Activated T-helper 1 cell treated with anti-CD3 and anti-CD28 coated beads, Interleukin-12 subunit alpha, Interleukin-12 subunit beta, Interleukin-2, Interleukin-4 antibody, amounts not matched to agents 30 ng/mL and 10 ng/mL and 1 ng/mL, durations not matched to agents 14 hours and 24 hours and 36 hours (primary cell): ENCODE measurements at regions not wholly inside any gene's neighbourhood (a gene's known extent, or its start where the extent isn't known, plus 50 kb on each side); places are given as distances from the start of the nearest gene placed in this dataset.
"Not testable (repeated sequence)": the region's sequence is repeated elsewhere in the genome, so short reads cannot be mapped to it uniquely, and the experiment has no call there.

Source experiments
- DNase-seq: peaks from one replicate; pipeline ENCODE4 v3.0.0; 2021; ENCODE audit warnings: low spot score
- H3K27ac Mint-ChIP-seq: one replicate; pipeline ENCODE4 v1.8.0; 2021; ENCODE audit warnings: mild to moderate bottlenecking, mixed read lengths
- H3K27me3 Mint-ChIP-seq: one replicate; pipeline ENCODE4 v1.8.0; 2022; ENCODE audit warnings: mild to moderate bottlenecking, moderate library complexity, mixed read lengths; ENCODE audit not compliant: insufficient read depth
- H3K36me3 Mint-ChIP-seq: one replicate; pipeline ENCODE4 v1.8.0; 2021; ENCODE audit warnings: low read depth, mixed read lengths
- H3K4me1 Mint-ChIP-seq: one replicate; pipeline ENCODE4 v1.8.0; 2021; ENCODE audit warnings: low read depth, mixed read lengths
- H3K4me3 Mint-ChIP-seq: one replicate; pipeline ENCODE4 v1.8.0; 2021; ENCODE audit warnings: mild to moderate bottlenecking, moderate library complexity, mixed read lengths
- H3K9me3 Mint-ChIP-seq: one replicate; pipeline ENCODE4 v1.8.0; 2021; ENCODE audit warnings: mixed read lengths
- intact Hi-C: fragments of 100-400 bp; cut with micrococcal nuclease; formaldehyde crosslinking; loops from one replicate; pipeline ENCODE4 v1.15.1; 2024

DNA sequence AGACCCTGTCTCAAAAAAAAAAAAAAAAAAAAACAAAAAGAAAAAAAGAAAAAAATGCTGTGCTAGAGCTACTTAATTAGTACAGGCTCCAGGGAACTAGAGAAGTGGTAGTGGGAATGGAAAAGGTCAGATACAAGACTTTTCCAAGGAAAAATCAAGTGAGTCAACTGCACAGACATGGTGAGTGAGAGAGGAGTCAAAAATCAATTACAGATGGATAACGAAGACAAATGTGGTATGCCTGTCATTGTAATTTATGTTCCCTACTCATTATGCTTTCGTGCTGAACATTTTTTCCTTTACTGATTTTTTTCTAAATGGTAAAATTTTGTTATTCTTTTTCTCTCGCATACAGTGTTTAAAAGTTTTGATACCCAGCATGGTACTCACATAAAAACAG is 111.5 kb downstream of the MDH1 start:
- Mint-ChIP-seq H3K9me3 (no peaks in the 10 kb centered on the region), H3K4me1 (no peaks in the 10 kb centered on the region), H3K4me3 (no peak overlapping the region), H3K36me3 (no peaks in the 10 kb centered on the region), H3K27ac (no peak overlapping the region), H3K27me3 (peaks cover 4% of the 10 kb centered on the region)
- DNase-seq: no peak
- intact Hi-C loops: no loop called here

DNA sequence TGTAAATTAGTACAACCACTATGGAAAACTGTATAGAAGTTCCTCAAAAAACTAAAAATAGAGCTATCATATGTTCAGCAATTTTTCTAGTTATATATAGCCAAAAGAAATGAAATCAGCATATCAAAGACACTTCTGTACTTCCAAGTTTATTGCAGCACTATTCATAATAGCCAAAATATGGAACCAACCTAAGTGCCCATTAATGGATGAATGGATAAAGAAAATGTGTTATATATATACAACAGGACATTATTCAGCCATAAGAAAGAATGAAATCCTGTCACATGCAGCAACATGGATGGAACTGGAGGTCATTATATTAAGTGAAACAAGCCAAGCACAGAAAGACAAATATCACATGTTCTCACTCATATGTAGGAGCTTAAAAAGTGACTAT is 112.6 kb downstream of the MDH1 start:
- no peak overlapping the region for H3K27ac Mint-ChIP-seq
- DNase-seq: no peak
- H3K36me3 Mint-ChIP-seq: no peaks in the 10 kb centered on the region
- H3K9me3 Mint-ChIP-seq: no peaks in the 10 kb centered on the region
- intact Hi-C loops: no loop called here
- no peak overlapping the region for H3K4me3 Mint-ChIP-seq
- H3K27me3 Mint-ChIP-seq: peaks cover 2% of the 10 kb centered on the region
- H3K4me1 Mint-ChIP-seq: no peaks in the 10 kb centered on the region

DNA sequence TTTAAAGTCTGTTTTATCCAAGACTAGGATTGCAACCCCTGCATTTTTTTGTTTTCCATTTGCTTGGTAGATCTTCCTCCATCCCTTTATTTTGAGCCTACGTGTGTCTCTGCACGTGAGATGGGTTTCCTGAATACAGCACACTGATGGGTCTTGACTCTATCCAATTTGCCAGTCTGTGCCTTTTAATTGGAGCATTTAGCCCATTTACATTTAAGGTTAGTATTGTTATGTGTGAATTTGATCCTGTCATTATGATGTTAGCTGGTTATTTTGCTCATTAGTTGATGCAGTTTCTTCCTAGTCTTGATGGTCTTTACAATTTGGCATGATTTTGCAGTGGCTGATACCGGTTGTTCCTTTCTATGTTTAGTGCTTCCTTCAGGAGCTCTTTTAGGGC is 117.3 kb downstream of the MDH1 start:
- DNase-seq, H3K4me1 Mint-ChIP-seq, H3K27me3 Mint-ChIP-seq, intact Hi-C loops, H3K4me3 Mint-ChIP-seq, H3K9me3 Mint-ChIP-seq, H3K27ac Mint-ChIP-seq, H3K36me3 Mint-ChIP-seq: not testable (repeated sequence)

DNA sequence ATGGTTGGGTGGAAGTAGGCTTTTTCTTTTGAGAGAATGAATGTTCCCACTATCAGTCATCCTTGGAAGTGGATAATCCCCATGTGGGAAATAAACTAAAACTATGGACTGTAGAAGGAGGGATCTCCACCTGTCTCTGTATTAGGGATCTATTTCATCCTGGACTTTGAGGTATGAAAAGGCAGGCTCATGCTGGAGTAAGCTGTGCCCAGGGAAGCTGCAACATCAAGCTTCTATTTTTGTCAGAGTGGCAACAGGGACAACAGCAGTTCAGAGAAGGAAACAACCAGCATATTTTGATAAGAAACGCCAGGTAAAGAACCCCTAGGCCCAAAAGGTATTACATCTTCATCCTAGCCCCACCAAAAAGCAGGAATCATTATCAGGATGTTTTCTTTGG is 122.0 kb downstream of the MDH1 start:
- Mint-ChIP-seq H3K9me3 (peaks cover 4% of the 10 kb centered on the region), H3K4me3 (no peak overlapping the region), H3K27ac (no peak overlapping the region), H3K27me3 (peaks cover 2% of the 10 kb centered on the region), H3K36me3 (no peaks in the 10 kb centered on the region), H3K4me1 (no peaks in the 10 kb centered on the region)
- intact Hi-C loops: no loop called here
- DNase-seq: no peak

DNA sequence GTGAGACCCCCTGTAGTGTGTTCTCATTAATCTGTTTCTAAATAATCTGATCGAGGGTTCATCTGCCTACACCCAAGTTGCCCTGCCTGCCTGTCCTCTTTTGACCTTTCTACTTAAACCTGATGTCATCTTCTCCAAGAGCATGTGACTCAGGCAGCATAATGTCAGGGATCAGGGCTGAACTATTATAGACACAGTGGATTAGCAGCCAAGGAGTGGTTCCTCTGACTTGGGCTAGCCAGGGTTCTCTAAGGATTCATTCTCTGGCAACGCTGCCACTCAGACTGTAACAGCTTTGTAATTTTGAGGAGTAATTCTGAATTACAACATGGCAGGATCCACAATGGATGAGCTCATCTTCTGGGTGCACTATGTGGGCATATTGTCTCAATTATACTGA is 124.0 kb downstream of the MDH1 start:
- DNase-seq: no peak
- no peak overlapping the region for H3K27ac Mint-ChIP-seq
- no peaks in the 10 kb centered on the region for H3K4me1 Mint-ChIP-seq
- intact Hi-C loops: no loop called here
- H3K27me3 Mint-ChIP-seq: peaks cover 9% of the 10 kb centered on the region
- no peaks in the 10 kb centered on the region for H3K9me3 Mint-ChIP-seq
- no peak overlapping the region for H3K4me3 Mint-ChIP-seq
- no peaks in the 10 kb centered on the region for H3K36me3 Mint-ChIP-seq

DNA sequence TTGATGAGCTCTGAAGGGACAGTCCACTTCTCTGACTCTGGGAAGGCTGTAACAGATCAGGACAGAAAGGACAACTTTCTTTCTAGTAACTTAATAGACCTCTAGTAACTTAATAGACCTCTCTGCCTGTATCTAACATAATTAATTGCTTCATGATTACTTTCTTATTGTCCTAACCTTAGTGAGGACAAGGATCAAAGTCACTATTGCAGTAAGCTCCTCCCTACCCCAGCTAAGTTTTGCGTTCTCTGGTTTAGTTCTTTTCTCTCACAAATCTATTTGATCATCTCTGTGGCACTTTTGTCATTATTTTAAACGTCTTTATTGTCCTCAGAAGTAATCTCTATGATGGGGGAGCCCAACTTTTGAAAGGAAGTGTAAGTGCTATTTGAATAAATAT is 125.5 kb upstream of the UGP2 start:
- Mint-ChIP-seq H3K4me3 (no peak overlapping the region), H3K36me3 (no peaks in the 10 kb centered on the region), H3K9me3 (peaks cover 1% of the 10 kb centered on the region), H3K27ac (no peak overlapping the region), H3K27me3 (peaks cover 12% of the 10 kb centered on the region), H3K4me1 (no peaks in the 10 kb centered on the region)
- DNase-seq: no peak
- intact Hi-C loops: no loop called here

DNA sequence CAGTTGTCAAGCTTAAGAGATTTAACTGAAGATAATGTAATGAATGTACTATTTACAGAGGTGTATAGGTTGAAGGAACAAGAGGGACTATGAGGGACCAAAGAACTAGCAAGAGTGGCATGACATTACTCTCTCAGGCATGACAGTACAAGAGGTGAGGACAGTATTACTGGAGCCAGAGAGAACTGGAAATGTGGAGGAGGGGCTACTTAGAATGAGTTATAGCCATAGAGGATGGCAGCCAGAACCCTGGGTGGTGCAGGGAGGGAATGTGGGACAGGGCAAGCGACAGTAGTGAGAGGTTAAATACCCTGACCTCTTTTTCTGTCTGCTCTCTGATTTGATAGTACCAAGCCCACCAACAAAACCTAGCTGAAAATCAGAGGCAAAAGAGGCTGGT is 122.6 kb upstream of the UGP2 start:
- H3K4me1 Mint-ChIP-seq: no peaks in the 10 kb centered on the region
- H3K27ac Mint-ChIP-seq: no peak overlapping the region
- intact Hi-C loops: no loop called here
- no peaks in the 10 kb centered on the region for H3K36me3 Mint-ChIP-seq
- peaks cover 3% of the 10 kb centered on the region for H3K9me3 Mint-ChIP-seq
- H3K27me3 Mint-ChIP-seq: peaks cover 12% of the 10 kb centered on the region
- H3K4me3 Mint-ChIP-seq: no peak overlapping the region
- no peak for DNase-seq

DNA sequence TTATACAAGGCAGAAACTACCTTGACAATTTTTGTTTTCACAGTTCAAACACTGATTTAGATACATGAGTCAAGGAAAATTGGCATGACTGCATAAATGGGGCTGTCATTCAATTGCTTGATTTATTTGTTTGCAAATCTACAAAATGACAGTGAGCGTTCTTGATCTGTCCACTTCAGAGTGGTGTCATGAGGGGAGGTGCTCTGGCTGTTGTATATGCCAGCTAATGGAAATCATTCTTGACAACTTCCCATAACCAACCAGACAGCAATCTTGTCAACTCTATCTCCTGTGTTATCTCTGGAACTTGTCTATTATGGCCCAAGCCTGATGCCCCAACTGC is 120.6 kb upstream of the UGP2 start:
- Mint-ChIP-seq H3K4me1 (no peaks in the 10 kb centered on the region), H3K27ac (no peak overlapping the region), H3K27me3 (peaks cover 7% of the 10 kb centered on the region), H3K4me3 (no peak overlapping the region), H3K9me3 (peaks cover 3% of the 10 kb centered on the region), H3K36me3 (no peaks in the 10 kb centered on the region)
- intact Hi-C loops: no loop called here
- no peak for DNase-seq

DNA sequence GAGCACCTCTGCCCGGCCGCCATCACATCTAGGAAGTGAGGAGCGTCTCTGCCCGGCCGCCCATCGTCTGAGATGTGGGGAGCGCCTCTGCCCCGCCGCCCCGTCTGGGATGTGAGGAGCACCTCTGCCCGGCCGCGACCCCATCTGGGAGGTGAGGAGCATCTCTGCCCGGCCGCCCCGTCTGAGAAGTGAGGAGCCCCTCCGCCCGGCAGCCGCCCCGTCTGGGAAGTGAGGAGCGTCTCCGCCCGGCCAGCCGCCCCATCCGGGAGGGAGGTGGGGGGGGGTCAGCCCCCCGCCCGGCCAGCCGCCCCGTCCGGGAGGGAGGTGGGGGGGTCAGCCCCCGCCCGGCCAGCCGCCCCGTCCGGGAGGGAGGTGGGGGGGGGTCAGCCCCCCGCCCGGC is 119.4 kb upstream of the UGP2 start:
- not testable (repeated sequence) for H3K27me3 Mint-ChIP-seq

DNA sequence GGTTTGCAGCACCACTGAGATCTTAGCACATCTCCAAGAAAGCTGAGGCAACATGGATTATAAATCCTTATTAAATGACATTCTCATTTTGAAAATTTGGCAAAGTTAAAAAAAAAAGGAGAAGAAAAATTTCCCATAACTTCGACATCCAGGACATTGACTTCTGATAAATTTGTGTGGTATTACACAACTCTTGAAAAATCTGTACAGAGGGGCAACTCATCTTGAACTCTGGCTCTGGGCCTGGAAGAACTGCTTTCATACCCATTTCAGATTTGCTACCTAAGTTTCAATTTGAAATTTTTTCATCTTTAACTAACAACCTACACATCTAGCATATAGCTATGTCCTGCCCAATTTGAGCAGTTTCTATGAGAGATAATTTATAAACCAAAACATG is 118.0 kb upstream of the UGP2 start:
- no peak for DNase-seq
- Mint-ChIP-seq H3K36me3 (no peaks in the 10 kb centered on the region), H3K4me1 (no peaks in the 10 kb centered on the region), H3K27me3 (peaks cover 3% of the 10 kb centered on the region), H3K9me3 (peaks cover 3% of the 10 kb centered on the region), H3K4me3 (no peak overlapping the region), H3K27ac (no peak overlapping the region)
- intact Hi-C loops: no loop called here

More for the DNA sequence above, 119.4 kb upstream of the UGP2 start:
- intact Hi-C loops, H3K9me3 Mint-ChIP-seq, H3K4me1 Mint-ChIP-seq, H3K36me3 Mint-ChIP-seq, DNase-seq, H3K4me3 Mint-ChIP-seq, H3K27ac Mint-ChIP-seq: not testable (repeated sequence)

DNA sequence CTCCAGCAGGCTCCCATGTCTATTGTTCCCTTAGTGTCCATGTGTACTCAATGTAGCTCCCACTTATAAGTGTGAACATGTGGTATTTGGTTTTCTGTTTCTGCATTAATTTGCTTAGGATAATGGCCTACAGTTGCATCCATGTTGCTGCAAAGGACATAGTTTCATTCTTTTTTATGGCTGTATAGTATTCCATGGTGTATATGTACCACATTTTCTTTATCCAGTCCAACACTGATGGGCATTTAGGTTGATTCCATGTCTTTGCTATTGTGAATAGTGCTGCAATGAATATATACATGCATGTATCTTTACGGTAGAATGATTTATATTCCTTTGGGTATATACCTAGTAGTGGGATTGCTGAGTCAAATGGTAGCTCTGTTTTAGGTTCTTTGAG is 116.5 kb upstream of the UGP2 start:
- intact Hi-C loops, H3K4me1 Mint-ChIP-seq: not testable (repeated sequence)

DNA sequence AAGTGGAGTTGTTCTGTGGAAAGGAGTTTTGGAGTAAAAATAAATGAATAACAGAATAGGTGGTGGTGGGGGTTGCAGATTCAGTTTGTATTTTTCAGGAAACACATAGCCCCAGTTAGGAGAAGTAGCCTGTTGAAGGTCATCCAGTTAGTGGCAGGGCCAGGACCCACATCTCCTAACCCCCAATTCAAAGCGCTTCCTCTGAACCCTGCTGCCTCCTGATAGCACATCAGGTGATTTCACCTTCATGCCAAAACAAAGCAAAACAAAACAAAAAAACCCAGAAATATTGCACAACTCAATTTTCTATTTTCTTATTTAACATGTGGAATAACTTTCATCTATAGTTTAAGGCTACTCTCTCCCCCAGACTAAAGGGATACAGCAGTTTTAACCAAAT is 112.3 kb upstream of the UGP2 start:
- H3K9me3 Mint-ChIP-seq: no peaks in the 10 kb centered on the region
- H3K36me3 Mint-ChIP-seq: no peaks in the 10 kb centered on the region
- H3K27ac Mint-ChIP-seq: no peak overlapping the region
- DNase-seq: no peak
- H3K27me3 Mint-ChIP-seq: peaks cover 4% of the 10 kb centered on the region
- no peaks in the 10 kb centered on the region for H3K4me1 Mint-ChIP-seq
- intact Hi-C loops: no loop called here
- H3K4me3 Mint-ChIP-seq: no peak overlapping the region

More for the DNA sequence above, 116.5 kb upstream of the UGP2 start:
- H3K27ac Mint-ChIP-seq, H3K36me3 Mint-ChIP-seq, H3K9me3 Mint-ChIP-seq, H3K4me3 Mint-ChIP-seq, H3K27me3 Mint-ChIP-seq, DNase-seq: not testable (repeated sequence)

DNA sequence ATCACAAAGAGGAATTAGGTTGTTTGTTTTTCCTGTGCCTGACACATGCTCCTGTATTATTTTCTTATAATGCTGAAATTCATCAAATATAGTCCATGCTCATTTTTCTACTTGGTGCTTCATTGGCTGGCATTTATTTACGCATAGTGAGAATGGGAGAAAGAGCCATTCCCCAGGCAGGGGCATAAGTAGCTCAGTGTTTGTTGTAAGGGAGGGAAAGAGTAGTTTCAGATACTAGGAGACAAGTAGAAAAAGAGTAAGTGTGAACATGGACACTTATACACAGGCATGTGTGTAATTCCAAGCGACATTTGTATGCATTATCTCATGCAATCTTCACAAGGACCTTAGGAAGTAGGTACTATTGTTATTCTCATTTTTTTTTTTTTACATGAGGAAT is 111.9 kb upstream of the UGP2 start:
- intact Hi-C loops: no loop called here
- H3K27ac Mint-ChIP-seq: no peak overlapping the region
- H3K9me3 Mint-ChIP-seq: no peaks in the 10 kb centered on the region
- H3K4me1 Mint-ChIP-seq: no peaks in the 10 kb centered on the region
- peaks cover 4% of the 10 kb centered on the region for H3K27me3 Mint-ChIP-seq
- no peak for DNase-seq
- H3K36me3 Mint-ChIP-seq: no peaks in the 10 kb centered on the region
- no peak overlapping the region for H3K4me3 Mint-ChIP-seq

DNA sequence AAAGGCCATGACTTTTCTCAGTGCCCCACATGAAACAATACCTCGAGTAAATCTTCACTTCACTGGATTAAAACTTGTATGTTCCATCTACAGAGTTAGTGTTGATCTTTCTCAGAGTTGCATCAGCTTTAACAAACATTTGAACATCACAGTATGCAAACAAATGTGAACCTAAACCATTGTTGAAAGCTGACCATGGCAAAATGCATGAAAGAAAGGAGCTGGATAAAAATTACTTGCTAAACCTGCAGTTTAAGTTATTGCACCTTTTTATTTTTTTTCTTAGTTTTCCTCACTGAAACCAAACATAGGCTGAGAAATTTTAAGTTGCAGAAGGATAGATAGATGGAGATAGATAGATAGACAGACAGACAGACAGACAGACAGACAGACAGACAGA is 107.2 kb upstream of the UGP2 start:
- Mint-ChIP-seq H3K27ac (no peak overlapping the region), H3K4me3 (no peak overlapping the region), H3K36me3 (no peaks in the 10 kb centered on the region), H3K4me1 (no peaks in the 10 kb centered on the region), H3K27me3 (peaks cover 4% of the 10 kb centered on the region), H3K9me3 (no peaks in the 10 kb centered on the region)
- no peak for DNase-seq
- intact Hi-C loops: no loop called here
